ENCODE measurements at regions not wholly inside any gene's neighbourhood (a gene's known extent, or its start where the extent isn't known, plus 50 kb on each side); places are given as distances from the start of the nearest gene placed in this dataset.

GRCh38 chr13:59464926-59465325 lies 698.8 kb downstream of the DIAPH3 start:
- no peak overlapping the region for H3K4me3 ChIP-seq
- intact Hi-C loops (cut with DNase I; ENCODE audit: low total_unique reads) = no loop called here
- no peaks in the 10 kb centered on the region for H3K27me3 ChIP-seq
- H3K27ac ChIP-seq = no peak overlapping the region
- no peaks in the 10 kb centered on the region for H3K9me3 ChIP-seq
- H3K4me1 ChIP-seq = no peaks in the 10 kb centered on the region
- TF ChIP-seq POLR2A (IDR thresholded peaks at IDR 0.05) (no peak), CTCF (IDR thresholded peaks at IDR 0.05) (no peak)
- H3K36me3 ChIP-seq (ENCODE audit: low read depth, missing control alignments) = no peaks in the 10 kb centered on the region
- DNase-seq = no peak
- WGBS, 2 donors = 64 to 80% methylated on average over 4 of the region's 4 CpGs

- DNase-seq = no peak
- Histone ChIP-seq H3K9me3 (no peaks in the 10 kb centered on the region), H3K27ac (no peak overlapping the region), H3K27me3 (no peaks in the 10 kb centered on the region), H3K4me3 (no peak overlapping the region), H3K36me3 (ENCODE audit: low read depth, missing control alignments) (no peaks in the 10 kb centered on the region), H3K4me1 (no peaks in the 10 kb centered on the region)
- 85% methylated on average over 2 of the region's 2 CpGs for WGBS, 2 donors
- intact Hi-C loops (cut with DNase I; ENCODE audit: low total_unique reads) = no loop called here
- TF ChIP-seq CTCF (IDR thresholded peaks at IDR 0.05) = no peak
- no peak for TF ChIP-seq POLR2A (IDR thresholded peaks at IDR 0.05)
Measured at GRCh38 chr13:59468396-59468795, 695.3 kb downstream of the DIAPH3 start.

GRCh38 chr13:59471106-59471505 lies 692.6 kb downstream of the DIAPH3 start:
- Histone ChIP-seq H3K9me3 (no peaks in the 10 kb centered on the region), H3K36me3 (ENCODE audit: low read depth, missing control alignments) (no peaks in the 10 kb centered on the region), H3K27me3 (no peaks in the 10 kb centered on the region), H3K4me3 (no peak overlapping the region), H3K27ac (no peak overlapping the region), H3K4me1 (no peaks in the 10 kb centered on the region)
- intact Hi-C loops (cut with DNase I; ENCODE audit: low total_unique reads) = no loop called here
- 44 to 100% methylated on average over 1 of the region's 1 CpG for WGBS, 2 donors
- TF ChIP-seq POLR2A (IDR thresholded peaks at IDR 0.05) (no peak), CTCF (IDR thresholded peaks at IDR 0.05) (no peak)
- DNase-seq = no peak

- no peak for DNase-seq
- Histone ChIP-seq H3K4me1 (no peaks in the 10 kb centered on the region), H3K36me3 (ENCODE audit: low read depth, missing control alignments) (no peaks in the 10 kb centered on the region), H3K27me3 (no peaks in the 10 kb centered on the region), H3K9me3 (no peaks in the 10 kb centered on the region), H3K27ac (no peak overlapping the region), H3K4me3 (no peak overlapping the region)
- TF ChIP-seq POLR2A (IDR thresholded peaks at IDR 0.05) (no peak), CTCF (IDR thresholded peaks at IDR 0.05) (no peak)
- intact Hi-C loops (cut with DNase I; ENCODE audit: low total_unique reads) = no loop called here
Measured at GRCh38 chr13:59472134-59472533, 691.6 kb downstream of the DIAPH3 start.

- DNase-seq = no peak
- TF ChIP-seq CTCF (IDR thresholded peaks at IDR 0.05) = no peak
- TF ChIP-seq POLR2A (IDR thresholded peaks at IDR 0.05) = no peak
- H3K9me3 ChIP-seq = no peaks in the 10 kb centered on the region
- 74 to 75% methylated on average over 1 of the region's 1 CpG for WGBS, 2 donors
- H3K4me1 ChIP-seq = no peaks in the 10 kb centered on the region
- H3K36me3 ChIP-seq (ENCODE audit: low read depth, missing control alignments) = no peaks in the 10 kb centered on the region
- intact Hi-C loops (cut with DNase I; ENCODE audit: low total_unique reads) = no loop called here
- H3K27ac ChIP-seq = no peak overlapping the region
- H3K27me3 ChIP-seq = no peaks in the 10 kb centered on the region
- H3K4me3 ChIP-seq = no peak overlapping the region
Measured at GRCh38 chr13:59474696-59475095, 689.0 kb downstream of the DIAPH3 start.
